Cardiac muscle cell (in vitro differentiated cells and primary cell): ENCODE measurements at regions not wholly inside any gene's neighbourhood (a gene's known extent, or its start where the extent isn't known, plus 50 kb on each side); places are given as distances from the start of the nearest gene placed in this dataset.
"Not testable (repeated sequence)": the region's sequence is repeated elsewhere in the genome, so short reads cannot be mapped to it uniquely, and the experiment has no call there.

ENCODE experiments used
- DNase-seq, 2 donors: peaks; one replicate each; pipeline versions ENCODE4 v3.0.0 to v3.0.0-alpha.2; 2010 to 2017; ENCODE audit warnings: low read depth in 1 of 2, low spot score in 1 of 2
- H3K27ac ChIP-seq: fragments of 200-600 bp; sonication (generic); 2 replicates; pipeline ENCODE4 v1.5.1; 2016
- H3K27me3 ChIP-seq: fragments of 200-600 bp; sonication (generic); 2 replicates; pipeline ENCODE4 v1.6.0; 2016; ENCODE audit warnings: control low read depth
- H3K36me3 ChIP-seq: fragments of 200-600 bp; sonication (generic); 2 replicates; pipeline ENCODE4 v1.5.1; 2016; ENCODE audit warnings: control low read depth
- H3K4me1 ChIP-seq: fragments of 200-600 bp; sonication (generic); 2 replicates; pipeline ENCODE4 v1.8.1; 2017; ENCODE audit warnings: low read depth, mild to moderate bottlenecking, mixed run types
- H3K4me3 ChIP-seq: fragments of 200-600 bp; sonication (generic); 2 replicates; pipeline ENCODE4 v1.5.1; 2016; ENCODE audit warnings: mild to moderate bottlenecking
- H3K9me3 ChIP-seq: fragments of 200-600 bp; sonication (generic); 2 replicates; pipeline ENCODE4 v1.5.1; 2017; ENCODE audit warnings: low read depth, mild to moderate bottlenecking, control low read depth
- TF ChIP-seq, protein P1 (sequence below): IDR thresholded peaks from 2 replicates; pipeline ENCODE4 v1.5.1; 2012; ENCODE audit warnings: low read depth, mild to moderate bottlenecking, low read length

DNA sequence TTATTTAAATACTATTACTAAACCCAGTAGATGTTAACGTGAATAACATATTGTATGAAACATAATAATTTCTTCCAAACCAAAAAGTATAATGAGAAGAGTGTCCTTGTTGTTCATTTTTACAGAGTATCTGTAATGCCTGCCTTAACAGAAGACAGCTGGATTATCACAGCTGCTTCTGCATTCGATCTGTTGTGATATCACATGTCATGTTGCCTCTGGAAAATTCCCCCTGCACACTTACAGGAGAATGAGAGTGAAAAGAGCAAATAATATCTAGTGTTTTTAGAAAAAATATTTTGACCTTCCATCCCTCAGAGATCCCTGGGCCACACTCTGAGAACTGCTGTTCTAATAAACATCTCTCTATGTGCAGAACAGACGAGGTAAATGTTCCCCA is 240.1 kb upstream of the NOCT start:
- no peaks in the 10 kb centered on the region for H3K27me3 ChIP-seq
- H3K9me3 ChIP-seq, result no peaks in the 10 kb centered on the region
- no peak for DNase-seq
- no peaks in the 10 kb centered on the region for H3K36me3 ChIP-seq
- H3K4me1 ChIP-seq, result peaks cover 24% of the 10 kb centered on the region
- peak overlapping the region; percentile 80 for H3K27ac ChIP-seq
- TF ChIP-seq, protein P1, sequence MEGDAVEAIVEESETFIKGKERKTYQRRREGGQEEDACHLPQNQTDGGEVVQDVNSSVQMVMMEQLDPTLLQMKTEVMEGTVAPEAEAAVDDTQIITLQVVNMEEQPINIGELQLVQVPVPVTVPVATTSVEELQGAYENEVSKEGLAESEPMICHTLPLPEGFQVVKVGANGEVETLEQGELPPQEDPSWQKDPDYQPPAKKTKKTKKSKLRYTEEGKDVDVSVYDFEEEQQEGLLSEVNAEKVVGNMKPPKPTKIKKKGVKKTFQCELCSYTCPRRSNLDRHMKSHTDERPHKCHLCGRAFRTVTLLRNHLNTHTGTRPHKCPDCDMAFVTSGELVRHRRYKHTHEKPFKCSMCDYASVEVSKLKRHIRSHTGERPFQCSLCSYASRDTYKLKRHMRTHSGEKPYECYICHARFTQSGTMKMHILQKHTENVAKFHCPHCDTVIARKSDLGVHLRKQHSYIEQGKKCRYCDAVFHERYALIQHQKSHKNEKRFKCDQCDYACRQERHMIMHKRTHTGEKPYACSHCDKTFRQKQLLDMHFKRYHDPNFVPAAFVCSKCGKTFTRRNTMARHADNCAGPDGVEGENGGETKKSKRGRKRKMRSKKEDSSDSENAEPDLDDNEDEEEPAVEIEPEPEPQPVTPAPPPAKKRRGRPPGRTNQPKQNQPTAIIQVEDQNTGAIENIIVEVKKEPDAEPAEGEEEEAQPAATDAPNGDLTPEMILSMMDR, result no peak
- no peak overlapping the region for H3K4me3 ChIP-seq

DNA sequence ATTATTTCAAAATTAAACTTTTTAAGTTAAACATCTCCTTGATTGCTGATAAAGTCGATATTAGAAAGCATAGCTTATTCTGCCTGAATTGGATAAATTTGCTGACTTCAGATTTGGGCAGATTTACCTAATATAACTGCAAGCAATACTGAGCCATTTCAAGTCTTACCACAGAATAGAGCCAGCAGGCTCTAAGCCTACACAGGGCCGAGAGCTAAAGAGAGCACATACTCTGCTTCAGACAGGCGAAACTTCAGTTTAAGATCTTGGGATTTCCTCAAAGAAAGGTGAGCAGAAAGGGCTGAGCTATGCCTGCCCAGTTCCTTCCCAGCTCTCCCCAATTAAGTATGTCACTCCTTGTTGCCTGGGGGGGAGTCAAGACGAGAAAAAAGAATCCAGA is 240.6 kb upstream of the NOCT start:
- TF ChIP-seq, protein P1, result no peak
- H3K27ac ChIP-seq, result peak overlapping the region; percentile 80
- no peaks in the 10 kb centered on the region for H3K27me3 ChIP-seq
- H3K9me3 ChIP-seq, result no peaks in the 10 kb centered on the region
- no peak overlapping the region for H3K4me3 ChIP-seq
- peaks cover 24% of the 10 kb centered on the region for H3K4me1 ChIP-seq
- no peaks in the 10 kb centered on the region for H3K36me3 ChIP-seq
- DNase-seq, result no peak

DNA sequence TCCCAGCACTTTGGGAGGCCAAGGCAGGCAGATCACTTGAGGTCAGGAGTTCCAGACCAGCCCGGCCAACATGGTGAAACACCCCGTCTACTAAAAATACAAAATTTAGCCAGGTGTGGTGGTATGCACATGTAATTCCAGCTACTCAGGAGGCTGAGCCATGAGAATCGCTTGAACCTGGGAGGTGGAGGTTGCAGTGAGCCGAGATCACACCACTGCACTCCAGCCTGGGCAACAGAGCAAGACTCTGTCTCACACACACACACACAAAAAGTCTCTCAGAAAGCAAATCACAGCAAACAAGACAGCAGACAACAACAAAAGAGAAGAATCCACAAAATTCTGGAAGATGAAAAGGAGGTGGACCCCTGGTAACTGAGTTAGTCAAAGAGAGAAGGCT is 241.5 kb upstream of the NOCT start:
- H3K27me3 ChIP-seq, H3K27ac ChIP-seq, DNase-seq, H3K36me3 ChIP-seq, H3K9me3 ChIP-seq, H3K4me3 ChIP-seq: not testable (repeated sequence)
- H3K4me1 ChIP-seq, result peaks cover 24% of the 10 kb centered on the region

DNA sequence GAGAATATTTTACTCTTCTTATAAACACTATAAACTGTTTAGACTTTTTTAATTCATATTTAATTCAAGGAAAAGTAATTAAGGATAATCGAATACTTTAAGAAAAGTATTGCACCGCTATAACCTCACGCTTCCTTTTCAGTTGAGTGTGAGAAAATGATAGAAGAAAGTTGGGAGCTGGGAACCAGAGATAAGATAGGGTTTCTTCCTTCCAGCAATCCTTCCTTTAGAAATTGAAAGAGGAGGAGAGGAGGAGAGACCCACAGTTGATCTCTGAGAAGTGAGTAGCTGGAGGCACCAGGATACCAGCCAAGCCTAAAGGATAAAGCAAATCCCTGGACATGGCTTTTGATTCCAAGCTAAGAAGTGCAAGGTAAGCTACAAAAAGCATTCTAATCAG is 242.3 kb upstream of the NOCT start:
- no peak overlapping the region for H3K4me3 ChIP-seq
- DNase-seq, result no peak
- TF ChIP-seq, protein P1, result no peak
- no peaks in the 10 kb centered on the region for H3K27me3 ChIP-seq
- no peaks in the 10 kb centered on the region for H3K36me3 ChIP-seq
- H3K9me3 ChIP-seq, result no peaks in the 10 kb centered on the region
- H3K27ac ChIP-seq, result no peak overlapping the region
- peaks cover 24% of the 10 kb centered on the region for H3K4me1 ChIP-seq

DNA sequence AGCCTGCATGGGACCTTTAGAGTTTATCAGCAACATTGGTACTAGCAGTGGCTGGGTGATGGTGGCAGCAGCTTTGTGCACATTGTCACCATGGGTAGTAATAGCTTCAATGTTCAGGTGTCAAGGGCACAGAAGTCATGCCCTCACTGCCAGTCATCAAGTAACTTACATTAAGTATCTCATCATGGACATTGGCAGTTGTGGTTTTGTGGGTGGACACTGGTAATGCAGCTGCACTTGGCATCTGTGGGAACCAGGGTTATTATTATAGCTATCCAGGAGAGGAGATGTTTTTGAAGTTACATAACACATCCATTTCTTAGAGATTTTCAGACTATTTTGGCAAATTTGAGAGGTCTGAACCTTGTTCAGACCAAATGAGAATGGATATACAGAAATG is 243.2 kb upstream of the NOCT start:
- no peaks in the 10 kb centered on the region for H3K9me3 ChIP-seq
- no peaks in the 10 kb centered on the region for H3K36me3 ChIP-seq
- H3K27ac ChIP-seq, result no peak overlapping the region
- peaks cover 24% of the 10 kb centered on the region for H3K4me1 ChIP-seq
- no peak overlapping the region for H3K4me3 ChIP-seq
- TF ChIP-seq, protein P1, result no peak
- no peaks in the 10 kb centered on the region for H3K27me3 ChIP-seq
- DNase-seq, result no peak

DNA sequence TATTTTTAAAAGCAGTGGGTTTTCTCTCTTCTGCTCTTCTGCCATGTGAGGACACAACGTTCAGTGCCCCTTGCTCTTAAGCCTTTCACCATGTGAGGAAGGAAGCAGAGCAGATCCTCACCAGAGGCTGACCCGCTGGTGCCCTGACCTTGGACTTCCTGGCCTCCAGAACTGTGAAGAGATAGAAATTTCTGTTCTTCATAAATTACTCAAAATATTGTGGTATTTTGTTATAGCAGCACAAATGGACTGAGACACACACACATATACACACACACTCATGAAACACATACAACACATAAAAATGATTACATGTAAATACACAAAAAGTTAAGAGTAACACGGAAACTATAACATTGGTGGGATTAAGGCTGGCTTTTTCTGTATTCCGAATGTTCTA is 244.8 kb upstream of the NOCT start:
- no peaks in the 10 kb centered on the region for H3K9me3 ChIP-seq
- H3K4me1 ChIP-seq, result peaks cover 21% of the 10 kb centered on the region
- no peak for DNase-seq

More for the DNA sequence above, 244.8 kb upstream of the NOCT start:
- Histone ChIP-seq H3K27me3 (no peaks in the 10 kb centered on the region), H3K4me3 (no peak overlapping the region), H3K36me3 (no peaks in the 10 kb centered on the region), H3K27ac (no peak overlapping the region)
- TF ChIP-seq, protein P1, result no peak
